Right ventricle myocardium superior (tissue), 1 donor: ENCODE measurements at regions not wholly inside any gene's neighbourhood (a gene's known extent, or its start where the extent isn't known, plus 50 kb on each side); places are given as distances from the start of the nearest gene placed in this dataset.

Source experiments
- ATAC-seq: fragments of 200-7000 bp; cut with Tn5 transposase; one replicate; pipeline ENCODE4 v1.9.1; 2020; ENCODE audit warnings: mild to moderate bottlenecking; ENCODE audit not compliant: poor library complexity
- DNase-seq: peaks from one replicate; pipeline ENCODE4 v3.0.0-alpha.2; 2020
- intact Hi-C: fragments of 100-400 bp; cut with DNase I; formaldehyde crosslinking; loops from one replicate; pipeline ENCODE4 v1.11.2; 2022
- donor health status: DM: no; HTN: yes; CAD: no; lungs with severe emphysema.

DNA sequence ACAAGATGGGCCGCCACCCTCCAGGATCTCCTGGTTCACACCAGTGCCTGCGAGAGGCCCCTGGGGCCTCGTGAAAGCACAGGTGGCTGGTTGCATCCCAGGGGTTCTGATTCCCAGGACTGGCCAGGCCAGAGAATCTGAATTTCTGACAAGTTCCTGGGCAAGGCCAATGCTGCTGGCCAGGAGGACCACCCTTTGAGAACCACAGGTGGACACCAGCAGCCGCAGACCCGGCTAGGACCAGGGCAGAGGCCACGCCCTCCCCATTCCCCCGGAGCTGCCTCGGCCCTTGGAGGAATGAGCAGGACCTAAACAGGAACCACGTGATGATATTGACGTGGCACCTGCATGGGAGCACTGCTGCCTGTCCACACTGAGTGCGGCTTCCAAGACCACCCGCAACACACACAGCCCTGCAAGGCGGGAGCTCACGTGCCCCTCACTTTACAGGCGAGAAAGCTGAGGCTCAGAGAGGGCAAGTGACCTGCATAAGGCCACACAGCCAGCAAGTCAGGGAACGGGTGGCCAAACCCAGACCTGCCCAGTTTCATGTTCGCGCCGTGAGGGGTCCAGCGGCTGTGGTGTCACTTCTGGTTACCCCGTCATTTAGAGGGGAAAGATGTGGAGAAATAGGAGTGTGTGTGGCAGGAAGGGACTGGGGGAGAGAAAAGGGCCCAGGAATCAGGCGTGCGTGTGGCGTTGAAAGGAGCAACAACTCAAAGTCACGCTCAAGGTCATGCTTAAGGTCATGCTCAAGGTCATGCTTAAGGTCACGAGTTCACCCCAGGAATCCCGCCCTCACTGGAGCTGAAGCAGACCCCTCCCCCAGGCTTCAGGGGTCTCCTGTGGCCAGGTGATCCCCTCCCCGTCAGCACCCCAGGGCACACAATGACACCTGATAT is 105.9 kb upstream of the IER5L start:
- no peak for ATAC-seq
- no peak for DNase-seq
- intact Hi-C loops, result no loop called here

GRCh38 chr9:129283291-129283691 is 105.2 kb upstream of the IER5L start:
- DNase-seq (no peak), ATAC-seq (peak; percentile 40)
- intact Hi-C loops, result no loop called here

DNA sequence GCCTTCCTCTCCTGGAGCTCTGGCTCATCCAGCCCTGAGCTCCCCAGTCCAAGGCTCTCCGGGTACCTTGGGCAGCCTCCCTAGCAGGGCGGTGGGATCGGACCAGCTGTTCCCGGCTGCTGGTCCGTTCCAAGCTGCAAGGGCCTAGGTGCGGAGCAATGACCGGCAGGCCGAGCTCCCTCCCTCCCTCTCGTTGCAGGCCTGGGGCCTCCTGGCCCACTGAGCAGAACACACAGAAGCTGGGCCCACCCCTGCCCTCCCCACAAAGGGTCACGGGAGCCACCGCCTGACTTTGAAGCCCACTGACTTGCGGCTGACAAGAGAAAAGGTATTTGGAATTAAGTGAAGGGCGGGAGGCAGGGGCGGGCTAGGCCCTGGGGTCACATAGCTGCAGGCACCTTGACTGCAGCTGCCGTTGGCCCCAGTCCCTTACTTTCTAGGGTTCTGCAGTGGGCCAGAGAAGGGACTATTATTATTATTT is 104.7 kb upstream of the IER5L start:
- no peak for DNase-seq

GRCh38 chr9:129282272-129282671 is 104.2 kb upstream of the IER5L start:
- ATAC-seq (peak; percentile 57), DNase-seq (no peak)
- intact Hi-C loops, result no loop called here

More for the DNA sequence above, 104.7 kb upstream of the IER5L start:
- intact Hi-C loops, result no loop called here
- ATAC-seq, result peak; percentile 22

DNA sequence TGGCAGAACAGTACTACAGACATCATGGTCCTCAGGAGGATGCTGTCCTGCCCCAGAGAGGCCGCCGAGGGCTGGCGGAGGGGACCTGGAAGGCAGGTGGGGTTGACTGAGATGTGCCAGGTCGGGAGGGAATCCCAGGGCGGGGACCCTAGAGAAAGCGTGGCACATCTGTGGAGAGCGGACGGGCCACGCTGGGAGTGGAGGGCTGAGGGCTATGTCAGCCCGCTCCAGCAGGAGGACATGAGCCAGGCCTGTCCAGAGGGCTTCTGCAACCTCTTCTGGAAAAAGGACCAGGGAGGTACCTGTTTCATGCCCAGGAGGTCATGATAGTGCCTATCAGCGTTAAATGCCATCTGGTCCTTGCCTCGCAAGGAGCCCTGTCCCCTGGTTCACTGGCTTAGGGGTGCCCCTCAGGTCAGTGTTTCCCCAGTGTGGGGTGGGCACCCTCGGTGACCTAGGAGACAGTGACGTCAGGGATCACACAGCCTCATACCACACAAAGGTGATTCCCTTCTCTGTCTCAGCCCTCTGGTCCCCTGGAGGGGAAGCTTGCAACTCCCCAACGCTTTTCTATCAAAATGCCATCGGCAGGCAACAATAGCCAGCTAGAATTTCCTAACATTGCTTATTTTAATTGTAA is 103.6 kb upstream of the IER5L start:
- DNase-seq (no peak), ATAC-seq (no peak)
- intact Hi-C loops, result no loop called here

GRCh38 chr9:129280623-129281271 is 102.7 kb upstream of the IER5L start:
- DNase-seq (no peak), ATAC-seq (no peak)
- intact Hi-C loops, result no loop called here

GRCh38 chr9:129280236-129280622 is 102.2 kb upstream of the IER5L start:
- ATAC-seq, result no peak
- intact Hi-C loops, result no loop called here
- no peak for DNase-seq

GRCh38 chr9:129278391-129279237 is 100.6 kb upstream of the IER5L start:
- no peak for DNase-seq
- intact Hi-C loops, result no loop called here
- ATAC-seq, result no peak

DNA sequence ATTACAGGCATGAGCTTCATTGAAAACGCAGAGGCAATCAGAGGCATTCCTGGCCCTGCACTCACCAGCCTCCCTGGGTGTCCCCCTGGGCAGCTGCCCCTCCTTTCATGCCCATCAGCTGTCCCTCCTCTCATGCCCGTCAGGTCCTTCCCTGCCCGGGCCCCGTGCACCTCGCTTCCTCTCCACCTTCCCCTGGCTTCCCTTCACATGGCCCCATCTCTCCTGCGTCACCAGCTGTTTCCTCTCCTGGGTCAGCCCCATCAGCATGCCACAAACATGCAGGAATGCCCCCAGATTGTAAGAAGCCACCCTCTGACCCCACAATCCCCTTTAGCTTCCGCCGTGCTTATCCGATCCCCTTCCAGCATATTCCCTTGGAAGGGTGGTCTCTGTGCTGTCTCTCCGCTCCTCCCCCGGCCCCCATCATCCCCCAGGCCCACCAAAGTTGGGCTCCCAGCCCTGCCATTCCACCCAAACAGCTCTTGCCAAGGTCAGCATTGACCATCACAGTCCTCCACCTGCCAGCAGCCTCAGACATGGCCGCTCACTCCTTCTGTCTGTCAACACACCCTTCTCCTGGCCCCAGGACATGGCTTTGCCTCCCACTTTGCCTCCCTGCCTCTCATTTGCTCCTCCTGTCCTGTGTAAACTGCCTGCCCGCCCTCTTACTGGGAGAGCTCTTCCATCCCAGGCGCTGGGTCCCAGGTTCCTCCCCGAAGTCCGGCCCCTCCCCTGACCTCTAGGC is 98.6 kb upstream of the IER5L start:
- DNase-seq (no peak), ATAC-seq (no peak)
- intact Hi-C loops, result no loop called here

DNA sequence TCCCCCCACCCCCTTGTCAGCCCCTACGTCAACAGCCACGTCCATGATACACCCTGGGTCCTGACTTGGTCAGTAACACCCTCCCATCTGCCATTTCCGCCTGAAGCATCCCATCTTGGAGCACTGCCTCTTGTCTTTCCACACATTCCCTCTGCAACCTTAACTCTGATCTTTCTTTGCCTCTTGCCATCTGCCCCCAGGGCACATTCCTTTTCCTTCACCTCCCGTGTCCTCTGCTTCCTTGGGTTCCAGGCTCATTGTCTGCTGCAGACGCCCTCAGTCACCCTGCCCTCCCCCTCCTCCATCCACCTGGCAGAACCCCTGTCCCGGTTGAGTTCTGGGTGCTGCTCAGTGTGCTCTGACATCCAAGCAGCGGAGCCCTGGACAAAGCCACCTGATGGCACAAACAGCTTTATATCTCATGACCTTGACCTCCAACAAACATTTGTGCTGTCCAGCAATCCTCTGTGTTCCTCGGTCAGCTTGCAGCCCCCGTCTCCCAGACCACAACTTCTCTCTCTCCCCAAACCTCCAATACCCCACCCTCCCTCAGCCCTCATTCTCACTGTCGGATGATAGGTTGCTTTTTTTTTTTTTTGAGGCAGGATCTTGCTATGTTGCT is 97.7 kb upstream of the IER5L start:
- intact Hi-C loops, result no loop called here
- ATAC-seq, result no peak
- DNase-seq, result no peak

GRCh38 chr9:129273941-129274684 is 96.1 kb upstream of the IER5L start:
- intact Hi-C loops, result no loop called here
- DNase-seq, result no peak
- no peak for ATAC-seq

GRCh38 chr9:129273136-129273895 is 95.3 kb upstream of the IER5L start:
- DNase-seq (no peak), ATAC-seq (no peak)
- intact Hi-C loops, result no loop called here

DNA sequence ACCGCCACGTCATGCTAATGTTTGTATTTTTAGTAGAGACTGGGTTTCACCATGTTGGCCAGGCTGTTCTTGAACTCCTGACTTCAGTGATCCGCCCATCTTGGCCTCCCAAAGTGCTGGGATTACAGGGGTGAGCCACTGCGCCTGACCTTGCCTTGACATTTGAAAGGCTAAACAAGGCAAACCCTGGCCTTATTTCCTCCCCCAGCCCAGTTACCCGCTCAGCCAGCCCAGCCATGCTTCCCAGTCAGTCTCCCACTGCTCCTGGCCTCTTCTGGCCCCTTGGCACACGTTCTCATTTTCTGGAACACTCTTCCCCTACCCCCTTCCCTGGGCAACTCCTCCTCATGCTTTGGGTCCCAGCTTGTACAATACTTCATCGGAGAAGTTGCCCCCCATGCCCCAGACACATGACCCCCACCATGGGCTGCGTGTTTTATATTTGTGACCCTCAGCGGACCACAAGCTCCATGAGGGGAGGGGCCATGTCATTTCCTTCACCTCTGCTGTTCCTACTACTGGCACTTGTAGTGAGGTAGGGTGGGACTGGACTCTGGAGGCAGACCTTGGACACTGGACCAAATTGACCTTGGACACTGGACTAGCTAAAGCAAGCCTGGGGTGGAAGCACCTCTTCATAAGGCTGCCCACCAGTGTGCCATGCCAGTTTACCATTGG is 94.4 kb upstream of the IER5L start:
- ATAC-seq, result no peak
- intact Hi-C loops, result no loop called here
- DNase-seq, result no peak

DNA sequence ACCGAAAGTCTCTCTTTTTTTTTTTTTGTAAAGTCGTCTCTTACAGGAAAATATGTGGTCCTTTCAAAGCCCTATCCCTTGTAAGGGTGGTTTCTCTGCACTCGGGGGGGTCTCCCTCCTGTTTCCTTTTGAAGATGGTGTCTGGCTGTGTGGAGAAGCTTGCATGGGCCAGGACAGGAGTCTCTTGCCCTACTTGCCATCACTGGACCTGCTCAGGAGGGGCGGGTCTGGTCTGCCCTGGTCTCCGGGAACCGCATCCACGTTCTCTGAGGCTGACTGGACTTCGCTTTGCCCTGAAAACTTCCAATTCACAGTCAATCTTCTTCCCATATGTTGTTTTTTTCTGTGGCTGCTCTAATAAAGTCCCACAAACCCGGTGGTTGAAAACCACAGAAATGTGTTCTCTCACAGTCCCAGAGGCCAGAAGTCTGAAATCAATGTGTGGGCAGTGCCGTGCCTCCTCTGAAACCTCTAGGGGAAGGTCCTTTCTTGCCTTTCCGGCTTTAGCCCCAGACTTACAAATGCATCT is 92.9 kb upstream of the IER5L start:
- intact Hi-C loops, result no loop called here
- ATAC-seq, result no peak
- no peak for DNase-seq

GRCh38 chr9:129270205-129270604 is 92.1 kb upstream of the IER5L start:
- no peak for DNase-seq
- intact Hi-C loops, result no loop called here
- no peak for ATAC-seq

- ATAC-seq (no peak), DNase-seq (peak; percentile 14)
- intact Hi-C loops, result no loop called here
Observed at GRCh38 chr9:129267141-129267540, 89.1 kb upstream of the IER5L start.
